Rectal smooth muscle tissue (tissue), 1 donor: ENCODE measurements at regions not wholly inside any gene's neighbourhood (a gene's known extent, or its start where the extent isn't known, plus 50 kb on each side); places are given as distances from the start of the nearest gene placed in this dataset.

Source experiments
- H3K27ac ChIP-seq: one replicate; pipeline ENCODE4 v1.7.0; 2013; ENCODE audit warnings: low read depth, low read length, inconsistent platforms
- H3K27me3 ChIP-seq: one replicate; pipeline ENCODE4 v1.7.0; 2013; ENCODE audit warnings: low read length; ENCODE audit not compliant: control insufficient read depth, insufficient read depth
- H3K36me3 ChIP-seq: one replicate; pipeline ENCODE4 v1.7.0; 2013; ENCODE audit warnings: low read length; ENCODE audit not compliant: control insufficient read depth, insufficient read depth
- H3K4me1 ChIP-seq: one replicate; pipeline ENCODE4 v1.7.0; 2013; ENCODE audit warnings: low read length; ENCODE audit not compliant: control insufficient read depth, insufficient read depth
- H3K4me3 ChIP-seq: one replicate; pipeline ENCODE4 v1.7.0; 2013; ENCODE audit warnings: low read length
- H3K9ac ChIP-seq: one replicate; pipeline ENCODE4 v1.7.0; 2013; ENCODE audit warnings: low read length

- no peak overlapping the region for H3K27ac ChIP-seq
- no peaks in the 10 kb centered on the region for H3K36me3 ChIP-seq
- H3K27me3 ChIP-seq: no peaks in the 10 kb centered on the region
- H3K4me3 ChIP-seq: no peak overlapping the region
- no peaks in the 10 kb centered on the region for H3K4me1 ChIP-seq
- no peak overlapping the region for H3K9ac ChIP-seq
These were observed 161.2 kb upstream of the NAV2 start for GRCh38 chr11:19551457-19551856.

- no peak overlapping the region for H3K27ac ChIP-seq
- no peaks in the 10 kb centered on the region for H3K4me1 ChIP-seq
- no peak overlapping the region for H3K4me3 ChIP-seq
- H3K36me3 ChIP-seq: no peaks in the 10 kb centered on the region
- no peak overlapping the region for H3K9ac ChIP-seq
- H3K27me3 ChIP-seq: no peaks in the 10 kb centered on the region
These were observed 165.6 kb upstream of the NAV2 start for GRCh38 chr11:19547044-19547443.

GRCh38 chr11:19546325-19546724 is 166.3 kb upstream of the NAV2 start:
- no peak overlapping the region for H3K9ac ChIP-seq
- no peaks in the 10 kb centered on the region for H3K27me3 ChIP-seq
- H3K27ac ChIP-seq: no peak overlapping the region
- no peak overlapping the region for H3K4me3 ChIP-seq
- no peaks in the 10 kb centered on the region for H3K36me3 ChIP-seq
- H3K4me1 ChIP-seq: no peaks in the 10 kb centered on the region

- Histone ChIP-seq H3K4me1 (no peaks in the 10 kb centered on the region), H3K27me3 (no peaks in the 10 kb centered on the region), H3K4me3 (no peak overlapping the region), H3K36me3 (no peaks in the 10 kb centered on the region), H3K9ac (no peak overlapping the region), H3K27ac (no peak overlapping the region)
These were observed 171.1 kb upstream of the NAV2 start for GRCh38 chr11:19541521-19542049.

GRCh38 chr11:19539861-19540260 is 172.8 kb upstream of the NAV2 start:
- no peaks in the 10 kb centered on the region for H3K36me3 ChIP-seq
- H3K27me3 ChIP-seq: no peaks in the 10 kb centered on the region
- H3K9ac ChIP-seq: no peak overlapping the region
- no peak overlapping the region for H3K4me3 ChIP-seq
- no peak overlapping the region for H3K27ac ChIP-seq
- H3K4me1 ChIP-seq: no peaks in the 10 kb centered on the region

- H3K36me3 ChIP-seq: no peaks in the 10 kb centered on the region
- no peaks in the 10 kb centered on the region for H3K4me1 ChIP-seq
- H3K27me3 ChIP-seq: no peaks in the 10 kb centered on the region
- no peak overlapping the region for H3K9ac ChIP-seq
- no peak overlapping the region for H3K4me3 ChIP-seq
- H3K27ac ChIP-seq: no peak overlapping the region
These were observed 174.7 kb upstream of the NAV2 start for GRCh38 chr11:19537803-19538453.

GRCh38 chr11:19536131-19536530 is 176.5 kb upstream of the NAV2 start:
- H3K27ac ChIP-seq: no peak overlapping the region
- no peaks in the 10 kb centered on the region for H3K4me1 ChIP-seq
- H3K36me3 ChIP-seq: no peaks in the 10 kb centered on the region
- H3K27me3 ChIP-seq: no peaks in the 10 kb centered on the region
- H3K4me3 ChIP-seq: no peak overlapping the region
- H3K9ac ChIP-seq: no peak overlapping the region

- no peaks in the 10 kb centered on the region for H3K4me1 ChIP-seq
- H3K9ac ChIP-seq: no peak overlapping the region
- no peaks in the 10 kb centered on the region for H3K36me3 ChIP-seq
- H3K4me3 ChIP-seq: no peak overlapping the region
- peaks cover 2% of the 10 kb centered on the region for H3K27me3 ChIP-seq
- H3K27ac ChIP-seq: no peak overlapping the region
These were observed 182.1 kb upstream of the NAV2 start for GRCh38 chr11:19530505-19530904.

GRCh38 chr11:19526119-19526518 is 186.5 kb upstream of the NAV2 start:
- H3K4me1 ChIP-seq: no peaks in the 10 kb centered on the region
- peaks cover 2% of the 10 kb centered on the region for H3K27me3 ChIP-seq
- no peak overlapping the region for H3K4me3 ChIP-seq
- H3K36me3 ChIP-seq: no peaks in the 10 kb centered on the region
- H3K9ac ChIP-seq: no peak overlapping the region
- H3K27ac ChIP-seq: no peak overlapping the region

- Histone ChIP-seq H3K36me3 (no peaks in the 10 kb centered on the region), H3K9ac (no peak overlapping the region), H3K27ac (no peak overlapping the region), H3K4me3 (no peak overlapping the region), H3K27me3 (peaks cover 2% of the 10 kb centered on the region), H3K4me1 (no peaks in the 10 kb centered on the region)
These were observed 186.9 kb upstream of the NAV2 start for GRCh38 chr11:19525714-19526113.

GRCh38 chr11:19525276-19525675 is 187.4 kb upstream of the NAV2 start:
- Histone ChIP-seq H3K4me1 (no peaks in the 10 kb centered on the region), H3K9ac (no peak overlapping the region), H3K4me3 (no peak overlapping the region), H3K27me3 (peaks cover 2% of the 10 kb centered on the region), H3K27ac (no peak overlapping the region), H3K36me3 (no peaks in the 10 kb centered on the region)

- H3K9ac ChIP-seq: no peak overlapping the region
- no peak overlapping the region for H3K4me3 ChIP-seq
These were observed 188.4 kb upstream of the NAV2 start for GRCh38 chr11:19524171-19524671.

GRCh38 chr11:19520681-19521080 is 192.0 kb upstream of the NAV2 start:
- no peak overlapping the region for H3K27ac ChIP-seq

More at GRCh38 chr11:19524171-19524671, 188.4 kb upstream of the NAV2 start:
- no peaks in the 10 kb centered on the region for H3K4me1 ChIP-seq
- no peaks in the 10 kb centered on the region for H3K36me3 ChIP-seq
- H3K27me3 ChIP-seq: peaks cover 2% of the 10 kb centered on the region
- no peak overlapping the region for H3K27ac ChIP-seq

More at GRCh38 chr11:19520681-19521080, 192.0 kb upstream of the NAV2 start:
- Histone ChIP-seq H3K9ac (no peak overlapping the region), H3K4me3 (no peak overlapping the region), H3K36me3 (no peaks in the 10 kb centered on the region), H3K4me1 (no peaks in the 10 kb centered on the region), H3K27me3 (no peaks in the 10 kb centered on the region)
